ENCODE measurements at regions not wholly inside any gene's neighbourhood (a gene's known extent, or its start where the extent isn't known, plus 50 kb on each side); places are given as distances from the start of the nearest gene placed in this dataset.

DNA sequence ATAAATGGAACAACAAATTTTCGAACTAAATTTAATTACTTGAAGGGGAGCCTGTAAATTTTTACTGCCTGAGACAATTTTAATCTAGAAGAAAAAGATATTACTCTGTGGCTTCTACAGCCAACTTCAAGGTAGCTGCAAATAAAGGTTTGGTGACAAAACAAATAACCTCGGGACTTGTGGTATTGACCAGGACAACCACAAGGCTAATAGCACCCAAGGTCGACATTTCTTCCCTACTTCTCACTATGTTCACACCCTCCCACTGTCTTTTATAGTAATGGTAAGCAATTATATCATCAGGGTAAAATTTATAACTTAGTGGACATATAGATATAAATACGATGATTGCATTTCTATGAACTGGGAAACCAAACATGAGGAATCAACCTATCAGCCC is 67.9 kb upstream of the SPINK5 start:
- no peaks in the 10 kb centered on the region for H4K20me1 ChIP-seq (replicated peaks; ENCODE audit: control insufficient read depth, insufficient read depth, low read length)
- H3K79me2 ChIP-seq (ENCODE audit: control insufficient read depth, insufficient read depth, low read length), result no peaks in the 10 kb centered on the region
- intact Hi-C loops (cut with micrococcal nuclease), result no loop called here
- no peaks in the 10 kb centered on the region for H3K4me1 ChIP-seq (replicated peaks in 1 of 2; ENCODE audit: control insufficient read depth in 2 of 2, insufficient read depth in 2 of 2, low read length in 2 of 2)
- ChIA-PET CTCF (ENCODE audit: low intra/inter-chr PET ratio) (no interaction called here), POLR2A (no interaction called here)
- no peaks in the 10 kb centered on the region; the same call in 1 of the 2 replicates for H3K9me3 ChIP-seq (replicated peaks; ENCODE audit: control insufficient read depth, insufficient read depth, low read depth, low read length)
- H3K27ac ChIP-seq (ENCODE audit: extremely low read depth, low read depth, low read length), result no peak overlapping the region
- DNase-seq (ENCODE audit: extremely low read depth in 1 of 4, low spot score in 3 of 4), result no peak
- no peaks in the 10 kb centered on the region for H3K9me1 ChIP-seq (ENCODE audit: control insufficient read depth, insufficient read depth, low read length)
- FAIRE-seq, result no peak
- TF ChIP-seq CC2D1A (IDR thresholded peaks at IDR 0.05) (no peak), FOXK1 (CRISPR knock-in tag; IDR thresholded peaks at IDR 0.05; ENCODE audit: borderline replicate concordance) (no peak), TEAD2 (tag; IDR thresholded peaks at IDR 0.05) (no peak), TOE1 (IDR thresholded peaks at IDR 0.05; ENCODE audit: borderline replicate concordance) (no peak), TOE1 (CRISPR knock-in tag; IDR thresholded peaks at IDR 0.05; ENCODE audit: borderline replicate concordance, low read depth) (no peak), PYGO2 (tag; IDR thresholded peaks at IDR 0.05) (no peak), PRMT5 (CRISPR knock-in tag; IDR thresholded peaks at IDR 0.05) (no peak), POLR2AphosphoS2 (IDR thresholded peaks at IDR 0.05; ENCODE audit: low read length) (no peak), ZBTB2 (IDR thresholded peaks at IDR 0.05) (no peak), HDGF (IDR thresholded peaks at IDR 0.05) (no peak), GABPA (tag; conservative IDR thresholded peaks at IDR 0.05; ENCODE audit: low read depth) (no peak), ATF1 (CRISPR knock-in tag; IDR thresholded peaks at IDR 0.05) (no peak), ATF1 (tag; IDR thresholded peaks at IDR 0.05) (no peak), TEAD1 (CRISPR knock-in tag; IDR thresholded peaks at IDR 0.05) (no peak), JUNB (CRISPR knock-in tag; conservative IDR thresholded peaks at IDR 0.05) (no peak), NBN (IDR thresholded peaks at IDR 0.05; ENCODE audit: low read depth) (no peak), POLR2G (IDR thresholded peaks at IDR 0.05; ENCODE audit: low read depth, low read length) (no peak), SMAD4 (CRISPR knock-in tag; conservative IDR thresholded peaks at IDR 0.05) (no peak), SRSF3 (IDR thresholded peaks at IDR 0.05; ENCODE audit: insufficient read depth, low read length) (no peak), E4F1 (CRISPR knock-in tag; IDR thresholded peaks at IDR 0.05; ENCODE audit: borderline replicate concordance) (no peak), ZNF431 (CRISPR knock-in tag; IDR thresholded peaks at IDR 0.05) (no peak)
- TF ChIP-seq, protein P1, sequence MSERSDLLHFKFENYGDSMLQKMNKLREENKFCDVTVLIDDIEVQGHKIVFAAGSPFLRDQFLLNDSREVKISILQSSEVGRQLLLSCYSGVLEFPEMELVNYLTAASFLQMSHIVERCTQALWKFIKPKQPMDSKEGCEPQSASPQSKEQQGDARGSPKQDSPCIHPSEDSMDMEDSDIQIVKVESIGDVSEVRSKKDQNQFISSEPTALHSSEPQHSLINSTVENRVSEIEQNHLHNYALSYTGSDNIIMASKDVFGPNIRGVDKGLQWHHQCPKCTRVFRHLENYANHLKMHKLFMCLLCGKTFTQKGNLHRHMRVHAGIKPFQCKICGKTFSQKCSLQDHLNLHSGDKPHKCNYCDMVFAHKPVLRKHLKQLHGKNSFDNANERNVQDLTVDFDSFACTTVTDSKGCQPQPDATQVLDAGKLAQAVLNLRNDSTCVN (CRISPR knock-in tag; IDR thresholded peaks at IDR 0.05), result no peak
- H3K36me3 ChIP-seq (ENCODE audit: control insufficient read depth, insufficient read depth, low read length), result no peaks in the 10 kb centered on the region
- H3K9ac ChIP-seq (ENCODE audit: insufficient read depth in 1 of 2, low read depth in 2 of 2, low read length in 2 of 2), result no peak overlapping the region
- ATAC-seq, result no peak
- 0% methylated on average over 4 of the region's 4 CpGs for WGBS (ENCODE audit: insufficient coverage, low coverage, missing lambda C conversion rate)
- H3K4me2 ChIP-seq (ENCODE audit: insufficient read depth, low read length), result no peak overlapping the region
- no peaks in the 10 kb centered on the region for H3K27me3 ChIP-seq (ENCODE audit: control insufficient read depth in 2 of 2, insufficient read depth in 2 of 2, low read length in 2 of 2)
- in situ Hi-C loops (cut with MboI), result no loop called here
- BruUV-seq (replicated peaks), result no TSS peak
- H3K4me3 ChIP-seq, result no peak overlapping the region
- no peak overlapping the region for H2AFZ ChIP-seq (ENCODE audit: low read depth, low read length)

Measured in K562 (cell line).